OCI-LY1 (cell line): ENCODE measurements at regions not wholly inside any gene's neighbourhood (a gene's known extent, or its start where the extent isn't known, plus 50 kb on each side); places are given as distances from the start of the nearest gene placed in this dataset.

ENCODE experiments used
- H2AFZ ChIP-seq: fragments of 200-600 bp; sonication (generic), shearing (Covaris generic); 2 replicates; pipeline ENCODE4 v1.6.0; 2014; ENCODE audit warnings: antibody characterized with exemption, mild to moderate bottlenecking, low read length
- H3F3A ChIP-seq: fragments of 200-600 bp; sonication (generic), shearing (Covaris generic); 2 replicates; pipeline ENCODE4 v1.6.0; 2014; ENCODE audit warnings: mild to moderate bottlenecking, antibody characterized with exemption, low read length, moderate library complexity; ENCODE audit not compliant: insufficient read depth
- H3K27ac ChIP-seq: fragments of 200-600 bp; sonication (generic); 2 replicates; pipeline ENCODE4 v1.5.1; 2014; ENCODE audit warnings: low read length, mixed run types, mild to moderate bottlenecking, low read depth; ENCODE audit not compliant: poor library complexity, severe bottlenecking
- H3K27me3 ChIP-seq: fragments of 200-600 bp; sonication (generic); 2 replicates; pipeline ENCODE4 v1.6.0; 2014; ENCODE audit warnings: antibody characterized with exemption, mild to moderate bottlenecking, low read length, moderate library complexity; ENCODE audit not compliant: insufficient read depth
- H3K36me3 ChIP-seq: fragments of 200-600 bp; sonication (generic); 2 replicates; pipeline ENCODE4 v1.6.1; 2014; ENCODE audit warnings: mild to moderate bottlenecking, antibody characterized with exemption, low read length, moderate library complexity, mixed read lengths; ENCODE audit not compliant: insufficient read depth
- H3K4me1 ChIP-seq: fragments of 200-600 bp; sonication (generic); 2 replicates; pipeline ENCODE4 v1.5.1; 2014; ENCODE audit warnings: mild to moderate bottlenecking, low read length, moderate library complexity; ENCODE audit not compliant: insufficient read depth, severe bottlenecking
- H3K4me2 ChIP-seq: fragments of 200-600 bp; sonication (generic), shearing (Covaris generic); 2 replicates; pipeline ENCODE4 v1.6.1; 2014; ENCODE audit warnings: low read length
- H3K4me3 ChIP-seq: fragments of 200-600 bp; sonication (generic); 2 replicates; pipeline ENCODE4 v1.5.1; 2014; ENCODE audit warnings: low read length, low read depth, mild to moderate bottlenecking, mixed read lengths; ENCODE audit not compliant: poor library complexity, severe bottlenecking
- H3K79me2 ChIP-seq: fragments of 200-600 bp; shearing (Covaris generic); 2 replicates; pipeline ENCODE4 v1.6.1; 2016; ENCODE audit warnings: mixed run types, low read length, mixed read lengths; ENCODE audit not compliant: insufficient read depth
- H3K9ac ChIP-seq: fragments of 200-600 bp; sonication (generic), shearing (Covaris generic); 2 replicates; pipeline ENCODE4 v1.6.1; 2014; ENCODE audit warnings: mild to moderate bottlenecking, low read length, mixed read lengths
- H3K9me2 ChIP-seq: fragments of 200-600 bp; sonication (generic), shearing (Covaris generic); 2 replicates; pipeline ENCODE4 v1.6.1; 2014; ENCODE audit warnings: low read depth, mild to moderate bottlenecking, low read length, mixed read lengths
- H3K9me3 ChIP-seq: fragments of 200-600 bp; shearing (Covaris generic); 2 replicates; pipeline ENCODE4 v1.6.1; 2014; ENCODE audit warnings: low read length, mixed read lengths
- H4K20me1 ChIP-seq: fragments of 200-600 bp; sonication (generic), shearing (Covaris generic); 2 replicates; pipeline ENCODE4 v1.6.0; 2016; ENCODE audit warnings: mild to moderate bottlenecking, low read length; ENCODE audit not compliant: insufficient read depth
- CTCF ChIP-seq: fragments of 200-600 bp; sonication (generic), shearing (Covaris generic); IDR thresholded peaks from 2 replicates; pipeline ENCODE4 v1.5.1; 2017; ENCODE audit warnings: mild to moderate bottlenecking, antibody characterized with exemption, low read length, moderate library complexity, mixed read lengths
- EZH2 ChIP-seq: fragments of 200-600 bp; sonication (generic), shearing (Covaris generic); IDR thresholded peaks from 2 replicates; pipeline ENCODE4 v1.8.0; 2017; ENCODE audit warnings: borderline replicate concordance, mixed run types, mild to moderate bottlenecking, antibody characterized with exemption, low read length, moderate library complexity, mixed read lengths

GRCh38 chr7:24019841-24020240 lies 264.1 kb upstream of the NPY start:
- Histone ChIP-seq H3F3A (no peaks in the 10 kb centered on the region), H3K27me3 (no peaks in the 10 kb centered on the region), H2AFZ (no peak overlapping the region), H3K79me2 (no peaks in the 10 kb centered on the region), H3K4me2 (no peak overlapping the region), H3K4me1 (no peaks in the 10 kb centered on the region), H3K9ac (no peak overlapping the region), H3K36me3 (no peaks in the 10 kb centered on the region), H4K20me1 (no peaks in the 10 kb centered on the region), H3K4me3 (no peak overlapping the region), H3K9me2 (no peaks in the 10 kb centered on the region), H3K9me3 (no peaks in the 10 kb centered on the region), H3K27ac (no peak overlapping the region)
- TF ChIP-seq EZH2 (no peak), CTCF (no peak)

- Histone ChIP-seq H3K4me3 (no peak overlapping the region), H3K4me1 (no peaks in the 10 kb centered on the region), H3F3A (no peaks in the 10 kb centered on the region), H4K20me1 (no peaks in the 10 kb centered on the region), H3K9me3 (no peaks in the 10 kb centered on the region), H3K79me2 (no peaks in the 10 kb centered on the region), H3K9ac (no peak overlapping the region), H3K9me2 (no peaks in the 10 kb centered on the region), H3K27ac (no peak overlapping the region), H3K4me2 (no peak overlapping the region), H3K27me3 (no peaks in the 10 kb centered on the region), H3K36me3 (no peaks in the 10 kb centered on the region), H2AFZ (no peak overlapping the region)
- TF ChIP-seq CTCF (no peak), EZH2 (no peak)
Measured at GRCh38 chr7:24024276-24025068, 259.5 kb upstream of the NPY start.

- H3K4me2 ChIP-seq: no peak overlapping the region
- H3K4me1 ChIP-seq: no peaks in the 10 kb centered on the region
- TF ChIP-seq EZH2 (no peak), CTCF (no peak)
- H3K79me2 ChIP-seq: no peaks in the 10 kb centered on the region
- H3K27ac ChIP-seq: no peak overlapping the region
- H4K20me1 ChIP-seq: no peaks in the 10 kb centered on the region
- H3K9ac ChIP-seq: no peak overlapping the region
- no peaks in the 10 kb centered on the region for H3K9me3 ChIP-seq
- H3K27me3 ChIP-seq: no peaks in the 10 kb centered on the region
- no peaks in the 10 kb centered on the region for H3K9me2 ChIP-seq
- no peaks in the 10 kb centered on the region for H3K36me3 ChIP-seq
- no peak overlapping the region for H2AFZ ChIP-seq
- H3F3A ChIP-seq: no peaks in the 10 kb centered on the region
- H3K4me3 ChIP-seq: no peak overlapping the region
Measured at GRCh38 chr7:24025094-24025493, 258.9 kb upstream of the NPY start.
